ENCODE measurements at regions not wholly inside any gene's neighbourhood (a gene's known extent, or its start where the extent isn't known, plus 50 kb on each side); places are given as distances from the start of the nearest gene placed in this dataset.

- POLR2A ChIA-PET, result no interaction called here
- peak; percentile 2 for DNase-seq
- no peak overlapping the region for H3K4me2 ChIP-seq
These were observed 1215.9 kb downstream of the EFNA5 start for GRCh38 chr5:106454651-106455415.

More at GRCh38 chr5:106454651-106455415, 1215.9 kb downstream of the EFNA5 start:
- no peak overlapping the region for H3K9ac ChIP-seq
- H3K9me3 ChIP-seq, result no peaks in the 10 kb centered on the region
- TF ChIP-seq EP300 (IDR thresholded peaks at IDR 0.05; ENCODE audit: borderline replicate concordance in 1 of 2, low read depth in 1 of 2, low read length in 1 of 2), result 0 out of 4 replicates have a peak, but pooled peaks of 1 of the 2 experiments have one; percentile 37
- TF ChIP-seq MXI1 (IDR thresholded peaks at IDR 0.05; ENCODE audit: low read depth, low read length), result no peak
- peak; percentile 53 for TF ChIP-seq RAD21 (IDR thresholded peaks at IDR 0.05; ENCODE audit: low read length)
- TF ChIP-seq JUND (IDR thresholded peaks at IDR 0.05), result peak; percentile 25; the same call in 1 of the 2 replicates
- TF ChIP-seq SMC3 (IDR thresholded peaks at IDR 0.05; ENCODE audit: low read depth, low read length), result peak; percentile 41
- TF ChIP-seq, protein P1, sequence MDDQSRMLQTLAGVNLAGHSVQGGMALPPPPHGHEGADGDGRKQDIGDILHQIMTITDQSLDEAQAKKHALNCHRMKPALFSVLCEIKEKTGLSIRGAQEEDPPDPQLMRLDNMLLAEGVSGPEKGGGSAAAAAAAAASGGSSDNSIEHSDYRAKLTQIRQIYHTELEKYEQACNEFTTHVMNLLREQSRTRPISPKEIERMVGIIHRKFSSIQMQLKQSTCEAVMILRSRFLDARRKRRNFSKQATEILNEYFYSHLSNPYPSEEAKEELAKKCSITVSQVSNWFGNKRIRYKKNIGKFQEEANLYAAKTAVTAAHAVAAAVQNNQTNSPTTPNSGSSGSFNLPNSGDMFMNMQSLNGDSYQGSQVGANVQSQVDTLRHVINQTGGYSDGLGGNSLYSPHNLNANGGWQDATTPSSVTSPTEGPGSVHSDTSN (IDR thresholded peaks at IDR 0.05), result peak; percentile 42; the same call in 1 of the 2 replicates
- peak; percentile 64 for TF ChIP-seq CTCF (IDR thresholded peaks at IDR 0.05)
- TF ChIP-seq TCF12 (IDR thresholded peaks at IDR 0.05), result no peak
- TF ChIP-seq, protein P2, sequence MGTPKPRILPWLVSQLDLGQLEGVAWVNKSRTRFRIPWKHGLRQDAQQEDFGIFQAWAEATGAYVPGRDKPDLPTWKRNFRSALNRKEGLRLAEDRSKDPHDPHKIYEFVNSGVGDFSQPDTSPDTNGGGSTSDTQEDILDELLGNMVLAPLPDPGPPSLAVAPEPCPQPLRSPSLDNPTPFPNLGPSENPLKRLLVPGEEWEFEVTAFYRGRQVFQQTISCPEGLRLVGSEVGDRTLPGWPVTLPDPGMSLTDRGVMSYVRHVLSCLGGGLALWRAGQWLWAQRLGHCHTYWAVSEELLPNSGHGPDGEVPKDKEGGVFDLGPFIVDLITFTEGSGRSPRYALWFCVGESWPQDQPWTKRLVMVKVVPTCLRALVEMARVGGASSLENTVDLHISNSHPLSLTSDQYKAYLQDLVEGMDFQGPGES (IDR thresholded peaks at IDR 0.05; ENCODE audit: low read depth, low read length), result no peak
- TF ChIP-seq FOSL2 (IDR thresholded peaks at IDR 0.05; ENCODE audit: borderline replicate concordance, low read depth), result 0 out of 2 replicates have a peak, but pooled peaks have one; percentile 13
- H2AFZ ChIP-seq (ENCODE audit: low read depth), result no peak overlapping the region; the same call in 1 of the 2 replicates
- H3K4me3 ChIP-seq (ENCODE audit: low read depth in 2 of 2, low read length in 1 of 2), result no peak overlapping the region; a peak in 1 of 4 replicates
- no peaks in the 10 kb centered on the region for H3K27me3 ChIP-seq (ENCODE audit: insufficient read depth)
- WGBS (ENCODE audit: low lambda C conversion rate), result 80% methylated on average over 3 of the region's 3 CpGs
- no peak overlapping the region for H3K27ac ChIP-seq (ENCODE audit: low read depth in 2 of 2, low read length in 1 of 2)
- H3K4me1 ChIP-seq (ENCODE audit: control insufficient read depth in 1 of 2, insufficient read depth in 2 of 2, low read depth in 1 of 2, low read length in 1 of 2), result no peaks in the 10 kb centered on the region
- H3K79me2 ChIP-seq (ENCODE audit: insufficient read depth), result no peaks in the 10 kb centered on the region
- H3K36me3 ChIP-seq (replicated peaks in 1 of 2; ENCODE audit: control insufficient read depth in 1 of 2, insufficient read depth in 2 of 2, low read length in 1 of 2), result no peaks in the 10 kb centered on the region
- CTCF ChIA-PET, result interaction anchor here (0.9 to 1.6 kb wide), 2 partner anchors 13 to 23 kb away, joined by 3 to 7 read pairs; no protein-coding TSS in a partner anchor
- H3K9me2 ChIP-seq, result no peaks in the 10 kb centered on the region
- no peaks in the 10 kb centered on the region for H3F3A ChIP-seq (replicated peaks; ENCODE audit: insufficient read depth)
- no peaks in the 10 kb centered on the region for H4K20me1 ChIP-seq (ENCODE audit: insufficient read depth)
